ENCODE measurements at regions not wholly inside any gene's neighbourhood (a gene's known extent, or its start where the extent isn't known, plus 50 kb on each side); places are given as distances from the start of the nearest gene placed in this dataset.

- TF ChIP-seq POLR2A (IDR thresholded peaks at IDR 0.05) (no peak), CTCF (IDR thresholded peaks at IDR 0.05) (no peak)
Observed at GRCh38 chr6:167668754-167669552, 157.8 kb upstream of the AFDN start.

Measured in thyroid gland (tissue), 4 donors.